ENCODE measurements at regions not wholly inside any gene's neighbourhood (a gene's known extent, or its start where the extent isn't known, plus 50 kb on each side); places are given as distances from the start of the nearest gene placed in this dataset.
A peak's percentile ranks its signal among the peaks of the same experiment; 100 is the strongest.

GRCh38 chr3:159559771-159560170 lies 428.9 kb upstream of the IL12A start:
- DNase-seq, result no peak

GRCh38 chr3:159560214-159560979 lies 428.2 kb upstream of the IL12A start:
- DNase-seq, result no peak

DNA sequence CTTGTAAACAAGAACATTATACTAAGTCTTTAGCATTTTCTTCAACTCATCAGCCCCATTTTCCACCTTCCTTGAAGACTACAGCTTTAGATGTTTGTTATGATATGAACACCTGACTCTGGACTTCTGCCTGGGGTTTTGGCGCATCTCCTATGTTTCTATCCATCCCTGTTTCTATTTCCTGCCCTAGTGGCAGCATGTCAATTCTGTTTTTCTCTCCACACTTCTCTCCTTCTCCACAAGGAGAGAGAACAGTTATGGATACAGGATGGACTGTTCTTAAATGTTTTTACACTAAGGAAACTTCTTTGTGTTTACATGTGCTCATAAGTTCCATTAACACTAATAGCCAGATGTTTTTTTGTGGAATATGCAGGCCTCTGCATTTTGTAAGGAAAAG lies 423.3 kb upstream of the IL12A start:
- DNase-seq, result no peak

DNA sequence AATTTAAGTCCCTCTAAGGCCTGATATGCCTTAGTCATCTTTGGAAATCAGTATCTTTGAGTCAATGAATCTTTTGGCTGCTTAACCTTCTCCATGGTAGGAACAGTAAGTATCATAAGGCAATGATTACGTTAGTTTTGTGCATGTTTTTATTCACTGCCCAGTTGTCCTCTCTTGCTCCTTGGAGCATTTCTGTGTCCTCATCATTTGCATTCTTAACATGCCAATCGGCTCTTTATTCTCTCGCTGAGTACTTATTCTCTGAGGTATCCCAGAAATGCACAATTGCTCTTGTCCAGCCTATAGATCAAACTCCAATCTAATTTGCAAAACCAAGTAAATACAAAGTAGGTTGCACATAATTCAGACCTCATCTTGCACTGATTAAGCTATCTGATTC lies 405.0 kb upstream of the IL12A start:
- DNase-seq, result peak; percentile 60

GRCh38 chr3:159584421-159584820 lies 404.2 kb upstream of the IL12A start:
- DNase-seq, result peak; percentile 36

DNA sequence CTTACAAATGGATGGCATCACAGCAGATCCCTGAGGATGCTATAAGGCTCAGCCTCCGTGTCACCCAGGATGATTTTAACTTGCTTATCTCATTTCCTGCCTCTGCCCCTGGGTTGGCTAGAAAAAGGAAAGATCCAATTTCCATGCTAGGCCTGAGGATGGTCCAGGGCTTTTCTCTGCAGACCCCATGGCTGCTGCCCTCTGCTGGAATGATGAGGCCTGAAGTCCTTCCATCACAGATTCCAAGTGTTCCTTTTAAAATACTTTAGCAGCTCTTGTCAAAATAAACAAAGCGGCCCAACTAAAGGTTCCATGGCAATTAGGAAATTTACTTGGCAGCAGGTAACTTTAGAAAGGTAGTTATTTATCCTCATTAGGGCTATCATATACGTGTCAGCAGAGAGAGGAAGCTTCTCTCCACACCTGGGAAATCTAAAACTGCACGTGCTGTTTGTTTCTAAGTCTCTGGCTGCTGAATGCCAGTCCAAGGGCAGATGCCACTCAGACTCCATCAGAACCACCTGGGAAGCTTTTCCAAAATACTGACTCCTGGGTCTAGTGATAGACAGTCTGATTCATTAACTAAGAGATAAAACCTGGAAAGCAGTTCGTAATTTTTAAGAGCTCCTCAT lies 401.9 kb upstream of the IL12A start:
- DNase-seq, result peak; percentile 49

DNA sequence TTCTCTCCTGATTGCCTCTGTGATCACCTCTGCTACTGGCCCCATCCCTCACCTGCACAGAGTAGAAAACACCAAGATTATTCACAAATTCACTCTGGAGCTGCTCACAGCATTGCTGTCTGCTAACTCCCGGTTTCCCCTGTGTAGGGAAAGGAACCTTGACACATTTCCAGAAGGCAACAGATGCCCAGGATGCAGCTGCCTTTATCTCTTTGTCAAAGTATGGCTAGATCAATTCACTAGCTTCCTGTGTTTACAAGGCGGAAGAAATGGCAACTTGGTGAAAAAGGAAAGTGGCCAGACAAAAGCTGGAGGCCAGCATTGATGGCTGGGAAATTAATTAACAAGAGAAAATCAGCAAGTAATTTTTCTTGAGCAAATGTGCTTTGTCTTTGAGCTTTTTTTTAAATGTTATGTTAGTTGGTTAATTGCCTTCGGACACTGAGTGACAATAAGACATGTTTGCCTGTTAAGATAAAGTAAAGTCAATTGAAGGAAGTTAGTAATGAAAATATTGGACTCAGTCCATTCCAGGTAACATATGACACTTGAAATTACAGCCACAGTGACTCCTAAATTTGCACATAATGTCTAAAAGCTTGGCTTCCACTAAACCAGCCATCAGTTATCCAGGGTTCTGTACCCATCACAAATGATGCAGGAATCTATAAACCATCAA lies 394.6 kb upstream of the IL12A start:
- DNase-seq, result no peak

- DNase-seq, result no peak
Measured at GRCh38 chr3:159600291-159600690, 388.3 kb upstream of the IL12A start.

- peak; percentile 69 for DNase-seq
Measured at GRCh38 chr3:159604151-159604581, 384.5 kb upstream of the IL12A start.

DNA sequence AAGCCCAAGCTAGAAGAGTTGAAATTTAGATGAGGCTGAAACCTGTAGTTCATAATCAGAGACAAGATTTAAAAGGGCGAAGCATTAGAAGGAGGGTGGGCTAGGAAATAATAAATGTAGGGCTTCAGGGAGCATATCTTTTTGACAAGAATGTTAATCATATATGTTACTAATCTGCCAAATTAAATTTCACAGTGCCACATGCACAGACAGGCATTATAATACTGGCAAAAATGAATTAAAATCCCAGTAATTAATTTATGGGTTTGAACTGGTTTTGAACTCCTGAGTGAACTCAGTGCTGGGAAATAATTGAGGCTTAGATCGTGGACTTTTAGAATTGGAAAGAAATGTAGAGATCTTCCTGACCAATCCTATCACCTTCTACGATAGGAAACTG lies 383.5 kb upstream of the IL12A start:
- no peak for DNase-seq

GRCh38 chr3:159605776-159606175 lies 382.9 kb upstream of the IL12A start:
- no peak for DNase-seq

- DNase-seq, result no peak
Measured at GRCh38 chr3:159607856-159608255, 380.8 kb upstream of the IL12A start.

DNA sequence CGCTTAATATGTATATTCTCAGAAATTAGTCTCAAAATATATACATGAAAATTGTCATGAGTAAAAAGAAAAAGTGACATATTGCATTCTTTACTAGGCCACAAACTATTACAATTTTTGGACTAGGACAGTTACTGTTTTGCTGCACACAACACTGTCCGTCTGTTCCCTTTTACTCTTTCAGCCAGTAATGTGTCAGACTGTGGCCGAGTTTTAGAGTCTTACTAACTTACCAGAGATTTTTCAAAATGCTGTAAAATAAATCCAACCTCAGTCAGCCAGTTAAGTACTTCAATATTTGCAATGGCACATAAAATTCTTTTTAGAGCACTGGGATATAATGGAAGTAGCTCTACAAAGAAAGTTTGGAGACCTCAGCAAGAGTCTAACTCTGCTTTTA lies 380.3 kb upstream of the IL12A start:
- DNase-seq, result no peak

DNA sequence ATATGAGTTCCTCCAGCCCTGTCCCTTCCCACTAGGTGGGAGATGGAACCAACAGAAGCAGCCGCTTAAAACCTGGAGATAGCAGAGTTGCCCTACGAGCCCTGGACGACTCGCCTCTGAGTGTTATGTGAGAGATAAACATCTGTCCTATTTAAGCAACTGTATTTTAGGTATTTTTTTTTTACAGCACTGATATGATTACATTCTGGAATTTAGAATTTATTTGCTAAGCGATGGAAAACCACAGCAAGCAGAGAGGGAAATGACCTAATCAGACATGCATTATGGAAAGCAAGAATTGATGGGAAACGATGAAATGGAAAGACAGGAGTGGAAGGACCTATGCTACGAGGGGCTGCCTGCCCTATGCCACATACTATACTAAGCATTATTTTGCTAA lies 379.0 kb upstream of the IL12A start:
- DNase-seq, result peak; percentile 49

- peak; percentile 65 for DNase-seq
Measured at GRCh38 chr3:159616234-159616825, 372.3 kb upstream of the IL12A start.

GRCh38 chr3:159619341-159619885 lies 369.2 kb upstream of the IL12A start:
- no peak for DNase-seq

DNA sequence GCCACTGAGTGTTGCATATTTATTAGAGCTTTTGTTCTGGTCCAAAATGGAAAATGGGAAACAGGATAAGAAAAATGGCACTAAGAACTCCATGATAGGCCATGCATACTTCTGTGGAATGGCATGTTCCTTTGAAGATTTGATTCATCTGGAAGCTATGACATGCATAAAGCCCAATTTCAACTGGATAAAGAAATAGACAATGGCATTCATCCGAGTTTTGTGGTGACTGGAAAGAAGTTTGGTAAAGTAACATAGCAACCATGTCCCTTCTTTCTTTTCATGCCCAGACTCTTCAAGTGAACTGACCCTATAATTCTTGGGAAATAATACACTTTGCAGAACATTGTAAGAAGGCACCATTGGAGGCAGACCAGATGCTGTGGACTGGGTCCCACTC lies 368.4 kb upstream of the IL12A start:
- DNase-seq, result peak; percentile 33

DNA sequence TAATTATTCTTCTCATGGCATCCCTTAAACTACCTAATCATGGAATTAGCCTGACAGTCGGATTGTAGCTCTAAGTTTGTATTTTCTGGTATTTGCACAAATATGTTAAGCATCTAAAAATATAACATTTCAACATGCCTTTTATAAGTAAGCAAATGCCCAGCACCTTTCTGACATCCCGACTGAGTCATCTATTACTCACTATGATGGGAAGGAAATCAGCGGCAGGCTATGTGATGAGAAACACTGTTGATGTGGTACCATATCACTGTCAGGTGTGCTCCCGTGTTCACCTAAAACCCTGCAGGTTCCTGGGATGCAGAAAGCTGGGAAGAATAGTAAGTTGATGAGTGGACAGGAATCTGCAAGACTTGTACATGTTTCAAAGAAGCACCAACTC lies 367.8 kb upstream of the IL12A start:
- peak; percentile 80 for DNase-seq

DNA sequence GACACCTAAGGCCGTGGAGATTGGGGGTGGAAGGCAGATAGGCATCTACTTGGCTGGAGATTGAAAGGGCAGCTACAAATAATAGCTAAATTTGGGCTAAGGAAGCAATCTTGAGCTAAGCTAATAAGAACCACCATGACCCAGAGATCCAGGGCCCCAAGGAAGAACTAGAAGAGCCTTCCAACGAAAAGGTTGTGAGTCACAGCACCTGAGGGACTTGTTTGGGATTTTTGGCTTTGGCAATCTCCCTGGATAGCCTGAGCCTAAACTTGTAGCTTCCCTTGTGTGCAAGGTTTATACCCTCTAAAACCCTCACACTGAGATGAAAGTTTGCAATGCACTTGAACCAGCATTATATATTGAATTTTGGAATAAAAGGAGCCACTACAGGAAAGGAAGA lies 364.0 kb upstream of the IL12A start:
- no peak for DNase-seq

GRCh38 chr3:159625594-159625993 lies 363.0 kb upstream of the IL12A start:
- DNase-seq, result no peak

DNA sequence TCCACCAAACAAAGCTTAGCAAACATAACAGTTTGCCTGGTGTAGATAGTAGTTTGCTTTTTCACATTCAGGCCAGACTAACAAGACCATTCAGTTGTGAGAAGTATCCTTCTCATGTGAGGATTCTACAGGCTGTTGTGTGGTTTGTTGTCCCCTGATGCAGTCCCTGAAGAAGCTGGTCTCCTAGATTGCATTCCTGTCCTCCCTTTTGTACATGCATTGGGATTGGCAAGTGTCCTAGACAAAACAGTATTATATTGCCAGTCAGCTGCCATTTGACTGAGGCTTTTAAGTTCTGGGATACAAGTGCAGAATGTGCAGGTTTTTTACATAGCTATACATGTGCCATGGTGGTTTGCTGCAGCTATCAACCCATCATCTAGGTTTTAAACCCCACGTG lies 362.0 kb upstream of the IL12A start:
- no peak for DNase-seq

DNA sequence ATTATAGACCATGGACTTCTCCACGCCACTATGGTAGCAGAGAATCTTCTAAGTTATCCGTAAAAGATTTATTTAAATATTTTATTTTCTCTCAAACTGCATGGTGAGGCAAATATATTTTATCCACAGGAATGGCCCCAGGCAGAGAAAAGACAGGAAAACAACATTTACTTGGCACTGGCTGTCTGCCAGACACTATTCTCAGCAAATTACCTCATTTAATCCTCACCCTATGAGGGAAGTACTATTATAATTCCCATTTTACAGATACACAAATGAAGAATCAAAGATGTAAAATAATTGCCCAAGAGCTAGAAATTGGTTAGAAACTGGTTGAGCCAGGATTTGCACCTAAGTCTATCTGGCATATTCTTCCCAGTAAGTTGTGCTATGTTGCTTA lies 361.4 kb upstream of the IL12A start:
- no peak for DNase-seq

GRCh38 chr3:159627634-159628033 lies 361.0 kb upstream of the IL12A start:
- DNase-seq, result no peak

Measured in fibroblast of skin of abdomen (primary cell).